ENCODE measurements at regions not wholly inside any gene's neighbourhood (a gene's known extent, or its start where the extent isn't known, plus 50 kb on each side); places are given as distances from the start of the nearest gene placed in this dataset.
A peak's percentile ranks its signal among the peaks of the same experiment; 100 is the strongest.
"Not testable (repeated sequence)": the region's sequence is repeated elsewhere in the genome, so short reads cannot be mapped to it uniquely, and the experiment has no call there.

DNA sequence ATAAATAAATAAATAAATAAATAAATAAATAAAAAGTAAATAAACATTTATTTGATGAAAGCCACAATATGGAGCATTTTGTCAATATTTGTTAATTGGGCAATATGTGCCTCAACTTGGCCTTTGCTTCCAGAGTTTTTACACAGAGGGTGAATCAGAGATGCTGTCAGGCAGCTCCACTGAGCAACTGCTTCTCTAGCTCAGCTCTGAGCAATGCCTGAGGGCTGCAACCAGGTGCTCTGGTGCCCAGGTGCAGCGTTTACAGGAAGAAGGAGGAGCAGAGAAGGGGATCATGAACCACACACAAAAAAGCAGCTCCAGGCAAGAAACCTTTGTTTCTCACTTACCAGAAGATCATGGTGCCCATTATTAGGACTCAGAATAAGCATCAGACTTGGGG is 876.2 kb upstream of the AUTS2 start:
- no peak for DNase-seq (ENCODE audit: low read depth)
- no peak overlapping the region for H3K4me3 ChIP-seq (ENCODE audit: low read depth, low read length)
- TF ChIP-seq, protein P1, sequence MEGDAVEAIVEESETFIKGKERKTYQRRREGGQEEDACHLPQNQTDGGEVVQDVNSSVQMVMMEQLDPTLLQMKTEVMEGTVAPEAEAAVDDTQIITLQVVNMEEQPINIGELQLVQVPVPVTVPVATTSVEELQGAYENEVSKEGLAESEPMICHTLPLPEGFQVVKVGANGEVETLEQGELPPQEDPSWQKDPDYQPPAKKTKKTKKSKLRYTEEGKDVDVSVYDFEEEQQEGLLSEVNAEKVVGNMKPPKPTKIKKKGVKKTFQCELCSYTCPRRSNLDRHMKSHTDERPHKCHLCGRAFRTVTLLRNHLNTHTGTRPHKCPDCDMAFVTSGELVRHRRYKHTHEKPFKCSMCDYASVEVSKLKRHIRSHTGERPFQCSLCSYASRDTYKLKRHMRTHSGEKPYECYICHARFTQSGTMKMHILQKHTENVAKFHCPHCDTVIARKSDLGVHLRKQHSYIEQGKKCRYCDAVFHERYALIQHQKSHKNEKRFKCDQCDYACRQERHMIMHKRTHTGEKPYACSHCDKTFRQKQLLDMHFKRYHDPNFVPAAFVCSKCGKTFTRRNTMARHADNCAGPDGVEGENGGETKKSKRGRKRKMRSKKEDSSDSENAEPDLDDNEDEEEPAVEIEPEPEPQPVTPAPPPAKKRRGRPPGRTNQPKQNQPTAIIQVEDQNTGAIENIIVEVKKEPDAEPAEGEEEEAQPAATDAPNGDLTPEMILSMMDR (IDR thresholded peaks at IDR 0.05; ENCODE audit: control insufficient read depth, extremely low read depth, insufficient read depth), result no peak

DNA sequence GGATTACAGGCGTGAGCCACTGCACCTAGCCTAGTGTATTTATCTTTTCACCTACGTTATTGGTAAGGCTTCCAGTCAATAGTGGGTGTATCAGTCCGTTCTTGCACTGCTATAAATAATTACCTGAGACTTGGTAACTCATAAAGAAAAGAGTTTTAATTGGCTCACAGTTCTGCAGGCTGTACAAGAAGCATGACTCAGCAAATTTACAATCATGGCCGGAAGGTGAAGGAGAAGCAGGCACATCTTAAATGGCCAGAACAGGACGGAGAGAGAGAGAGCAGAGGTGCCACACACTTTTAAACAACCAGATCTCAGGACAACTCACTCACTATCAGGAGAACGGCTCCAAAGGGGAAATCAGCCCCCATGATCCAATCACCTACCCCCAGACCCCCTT is 873.3 kb upstream of the AUTS2 start:
- TF ChIP-seq, protein P1 (IDR thresholded peaks at IDR 0.05; ENCODE audit: control insufficient read depth, extremely low read depth, insufficient read depth), result no peak

DNA sequence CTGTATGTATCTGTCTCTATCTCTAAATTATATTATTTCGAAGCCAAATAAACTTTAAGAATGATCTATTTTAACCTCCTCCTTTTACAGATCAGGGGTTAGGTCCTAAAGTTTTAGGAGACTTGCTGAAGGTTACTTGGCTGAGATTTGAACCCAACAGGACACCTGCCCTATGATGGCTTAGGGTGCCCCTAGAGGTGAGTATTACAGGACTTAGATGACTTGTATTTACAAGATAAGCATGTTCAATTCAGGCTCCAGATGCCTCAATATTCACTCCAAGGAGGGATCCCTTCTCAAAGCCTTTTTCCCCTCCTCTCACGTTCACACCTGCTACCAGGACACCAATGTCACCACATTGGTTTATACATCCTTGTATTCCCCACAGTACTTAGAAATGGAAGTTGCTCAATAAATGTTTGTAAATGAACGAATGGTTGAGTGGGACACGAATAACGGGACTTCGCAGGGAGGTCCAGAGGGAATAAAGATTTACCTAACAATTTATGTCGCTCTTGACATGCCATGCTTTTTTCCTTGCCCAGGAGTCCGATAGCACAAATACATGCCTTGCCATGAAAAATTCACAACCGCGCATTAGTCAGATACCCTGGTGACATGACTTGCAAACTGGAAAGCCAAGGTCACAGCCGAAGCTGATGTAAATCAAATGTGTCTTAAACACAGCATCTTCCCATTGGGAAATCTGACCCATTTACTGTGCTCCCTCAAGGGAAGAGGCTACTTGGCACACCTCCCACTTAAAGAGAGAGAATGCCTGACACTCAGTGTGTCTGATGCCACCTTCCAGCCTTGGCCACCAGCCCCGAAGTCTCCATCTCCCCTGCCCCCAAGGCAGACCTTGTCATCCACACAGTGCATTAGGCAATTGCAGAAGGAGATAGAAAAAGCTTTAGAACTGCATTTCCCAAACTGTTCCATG is 872.2 kb upstream of the AUTS2 start:
- H3K4me3 ChIP-seq (ENCODE audit: low read depth, low read length), result no peak overlapping the region
- no peak for DNase-seq (ENCODE audit: low read depth)
- TF ChIP-seq, protein P1 (IDR thresholded peaks at IDR 0.05; ENCODE audit: control insufficient read depth, extremely low read depth, insufficient read depth), result no peak

More for the DNA sequence above, 873.3 kb upstream of the AUTS2 start:
- no peak overlapping the region for H3K4me3 ChIP-seq (ENCODE audit: low read depth, low read length)
- no peak for DNase-seq (ENCODE audit: low read depth)

DNA sequence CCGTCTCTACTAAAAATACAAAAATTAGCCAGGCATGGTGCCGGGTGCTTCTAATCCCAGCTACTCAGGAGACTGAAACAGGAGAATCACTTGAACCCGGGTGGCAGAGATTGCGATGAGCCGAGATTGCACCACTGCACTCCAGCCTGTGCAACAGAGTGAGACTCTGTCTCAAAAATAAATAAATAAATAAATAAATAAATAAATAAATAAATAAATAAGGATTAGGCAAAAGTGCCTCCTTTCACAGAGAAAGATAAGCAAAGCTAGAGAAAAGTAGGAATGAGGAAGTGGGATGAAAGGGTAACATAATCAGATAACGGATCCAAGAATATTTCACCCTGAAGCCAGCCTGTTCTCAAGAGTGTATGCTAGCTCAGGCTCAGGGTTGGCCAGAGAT is 869.6 kb upstream of the AUTS2 start:
- not testable (repeated sequence) for DNase-seq (ENCODE audit: low read depth); H3K4me3 ChIP-seq (ENCODE audit: low read depth, low read length)

DNA sequence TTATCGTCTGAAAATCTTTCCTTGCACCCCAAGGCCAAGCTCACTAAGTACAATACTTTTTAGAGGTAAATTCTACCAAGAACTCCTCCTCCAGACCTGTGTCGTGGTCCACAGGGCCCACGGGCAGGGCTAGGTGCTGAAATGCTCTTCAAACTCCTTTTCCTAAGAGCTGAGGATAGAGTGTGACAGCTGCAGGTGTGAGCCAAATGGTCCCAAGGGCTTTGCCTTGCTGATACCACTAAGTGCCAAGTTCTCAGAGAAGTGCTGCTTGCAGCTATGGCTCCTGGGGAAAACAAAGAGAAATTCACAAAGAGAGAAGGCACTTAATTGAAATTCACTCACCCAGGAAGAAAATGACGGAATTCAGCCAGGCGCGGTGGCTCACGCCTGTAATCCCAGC is 868.9 kb upstream of the AUTS2 start:
- no peak for DNase-seq (ENCODE audit: low read depth)
- no peak overlapping the region for H3K4me3 ChIP-seq (ENCODE audit: low read depth, low read length)
- TF ChIP-seq, protein P1 (IDR thresholded peaks at IDR 0.05; ENCODE audit: control insufficient read depth, extremely low read depth, insufficient read depth), result no peak

DNA sequence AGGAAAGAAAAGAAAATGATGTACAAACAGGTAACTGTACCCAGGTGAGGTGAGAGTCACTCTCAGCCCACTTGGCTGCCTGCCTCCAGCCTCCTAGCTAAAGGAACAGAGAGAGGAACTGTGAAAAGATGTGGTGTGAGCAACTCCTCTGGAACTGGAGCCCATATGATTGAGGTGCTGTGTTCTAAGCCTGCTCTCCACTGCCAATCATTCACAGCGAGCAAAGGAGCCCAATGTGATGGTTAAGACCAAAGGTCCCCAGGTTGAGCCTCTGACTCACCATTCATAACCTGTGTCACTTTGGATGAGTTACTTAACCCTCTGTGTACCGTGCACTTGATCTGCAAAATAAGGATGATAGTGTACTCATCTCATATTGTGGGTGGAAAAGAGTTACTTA is 868.1 kb upstream of the AUTS2 start:
- DNase-seq (ENCODE audit: low read depth), result no peak
- no peak overlapping the region for H3K4me3 ChIP-seq (ENCODE audit: low read depth, low read length)
- TF ChIP-seq, protein P1 (IDR thresholded peaks at IDR 0.05; ENCODE audit: control insufficient read depth, extremely low read depth, insufficient read depth), result no peak

DNA sequence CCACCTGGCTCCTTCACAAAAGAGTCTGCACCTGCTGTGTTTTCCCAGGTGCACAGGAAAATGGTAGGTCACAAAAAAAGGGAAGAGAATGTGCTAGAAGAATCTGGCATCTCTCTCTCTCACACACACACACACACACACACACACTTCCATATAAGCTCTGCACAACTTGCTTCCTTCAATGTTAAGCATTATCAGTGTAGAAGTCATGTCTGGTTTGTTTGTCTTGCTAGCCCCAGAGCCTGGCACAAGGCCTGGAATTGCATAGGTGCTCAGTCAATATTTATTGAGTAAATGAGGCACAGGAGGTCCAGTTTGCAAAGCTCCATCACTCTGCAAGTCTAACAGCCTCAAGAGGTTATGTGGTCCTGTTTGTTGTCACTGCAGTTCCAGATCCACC is 867.3 kb upstream of the AUTS2 start:
- peak; percentile 74 for DNase-seq (ENCODE audit: low read depth)
- TF ChIP-seq, protein P1 (IDR thresholded peaks at IDR 0.05; ENCODE audit: control insufficient read depth, extremely low read depth, insufficient read depth), result no peak
- no peak overlapping the region for H3K4me3 ChIP-seq (ENCODE audit: low read depth, low read length)

Measured in LNCaP clone FGC (cell line).